Karpas-422 (cell line): ENCODE measurements at regions not wholly inside any gene's neighbourhood (a gene's known extent, or its start where the extent isn't known, plus 50 kb on each side); places are given as distances from the start of the nearest gene placed in this dataset.
A peak's percentile ranks its signal among the peaks of the same experiment; 100 is the strongest.

Experiments
- DNase-seq: peaks from one replicate; pipeline ENCODE4 v3.0.0-alpha.2; 2015
- H2AFZ ChIP-seq: fragments of 200-600 bp; sonication (generic); 2 replicates; pipeline ENCODE4 v1.6.1; 2014; ENCODE audit warnings: antibody characterized with exemption, low read length, mixed read lengths
- H3K27ac ChIP-seq: fragments of 200-600 bp; sonication (generic); 2 replicates; pipeline ENCODE4 v1.5.1; 2014; ENCODE audit warnings: mild to moderate bottlenecking, low read length, moderate library complexity
- H3K27me3 ChIP-seq: fragments of 200-600 bp; sonication (generic); 2 replicates; pipeline ENCODE4 v1.6.1; 2014; ENCODE audit warnings: low read length, mixed read lengths
- H3K36me3 ChIP-seq: fragments of 200-600 bp; sonication (generic); 2 replicates; pipeline ENCODE4 v1.6.1; 2014; ENCODE audit warnings: low read length, mixed read lengths; ENCODE audit not compliant: insufficient read depth
- H3K4me1 ChIP-seq: fragments of 200-600 bp; sonication (generic); 2 replicates; pipeline ENCODE4 v1.6.1; 2014; ENCODE audit warnings: mild to moderate bottlenecking, low read length, mixed read lengths
- H3K4me2 ChIP-seq: fragments of 200-600 bp; sonication (generic); 2 replicates; pipeline ENCODE4 v1.6.1; 2014; ENCODE audit warnings: low read length, low read depth, mild to moderate bottlenecking; ENCODE audit not compliant: poor library complexity, severe bottlenecking
- H3K4me3 ChIP-seq: fragments of 200-600 bp; sonication (generic); 2 replicates; pipeline ENCODE4 v1.5.1; 2014; ENCODE audit warnings: mild to moderate bottlenecking, antibody characterized with exemption, low read length, mixed read lengths
- H3K79me2 ChIP-seq: fragments of 200-600 bp; sonication (generic); 2 replicates; pipeline ENCODE4 v1.6.1; 2014; ENCODE audit warnings: mild to moderate bottlenecking, low read length, mixed read lengths
- H3K9ac ChIP-seq: fragments of 200-600 bp; sonication (generic); 2 replicates; pipeline ENCODE4 v1.6.0; 2014; ENCODE audit warnings: low read length
- H3K9me2 ChIP-seq: fragments of 200-600 bp; sonication (generic), shearing (Covaris generic); replicated peaks from 2 replicates; pipeline ENCODE4 v1.6.0; 2014; ENCODE audit warnings: mild to moderate bottlenecking, low read length, moderate library complexity; ENCODE audit not compliant: insufficient read depth
- H3K9me3 ChIP-seq: fragments of 300-700, 200-600 bp; sonication (generic); 2 replicates; pipeline ENCODE4 v1.6.1; 2014; ENCODE audit warnings: low read length, mixed read lengths
- H4K20me1 ChIP-seq: fragments of 200-600 bp; sonication (generic); 2 replicates; pipeline ENCODE4 v1.6.1; 2014; ENCODE audit warnings: mild to moderate bottlenecking, antibody characterized with exemption, low read length, low read depth; ENCODE audit not compliant: insufficient read depth

DNA sequence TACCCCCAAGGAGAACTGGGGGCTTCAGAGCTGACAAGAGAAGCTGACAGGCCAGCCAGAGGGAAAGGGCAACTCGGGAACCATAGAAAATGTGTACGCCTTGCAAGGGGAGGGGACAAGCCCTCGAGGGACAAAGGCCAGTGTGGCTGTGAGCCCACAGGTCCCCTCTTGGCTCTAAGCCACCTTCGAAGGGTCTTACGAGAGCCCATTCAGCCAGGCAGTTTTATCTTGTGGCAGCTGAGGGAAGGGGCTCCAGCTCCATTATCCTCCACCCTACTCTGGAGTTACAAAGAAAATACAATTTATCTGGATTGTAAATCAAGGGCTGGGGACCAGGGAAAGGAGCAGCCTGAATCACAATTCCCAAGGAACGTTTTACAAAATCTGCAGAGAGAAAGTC lies 159.5 kb upstream of the ZMIZ1 start:
- no peaks in the 10 kb centered on the region for H3K9me3 ChIP-seq
- H4K20me1 ChIP-seq, result no peaks in the 10 kb centered on the region
- H3K4me3 ChIP-seq, result no peak overlapping the region
- H3K4me1 ChIP-seq, result peaks cover 46% of the 10 kb centered on the region
- H2AFZ ChIP-seq, result no peak overlapping the region
- no peak overlapping the region for H3K27ac ChIP-seq
- DNase-seq, result no peak
- H3K4me2 ChIP-seq, result no peak overlapping the region
- no peaks in the 10 kb centered on the region for H3K9me2 ChIP-seq
- no peaks in the 10 kb centered on the region for H3K79me2 ChIP-seq
- no peaks in the 10 kb centered on the region for H3K27me3 ChIP-seq
- H3K36me3 ChIP-seq, result no peaks in the 10 kb centered on the region
- H3K9ac ChIP-seq, result no peak overlapping the region

- Histone ChIP-seq H3K27me3 (no peaks in the 10 kb centered on the region), H3K27ac (no peak overlapping the region), H3K79me2 (no peaks in the 10 kb centered on the region), H3K9me2 (no peaks in the 10 kb centered on the region), H3K9me3 (no peaks in the 10 kb centered on the region), H4K20me1 (no peaks in the 10 kb centered on the region), H2AFZ (no peak overlapping the region), H3K4me1 (peaks cover 54% of the 10 kb centered on the region), H3K4me3 (no peak overlapping the region), H3K4me2 (no peak overlapping the region), H3K9ac (no peak overlapping the region), H3K36me3 (no peaks in the 10 kb centered on the region)
- DNase-seq, result no peak
These were observed 158.7 kb upstream of the ZMIZ1 start for GRCh38 chr10:78910021-78910420.

GRCh38 chr10:78910476-78910875 lies 158.3 kb upstream of the ZMIZ1 start:
- H3K27ac ChIP-seq, result no peak overlapping the region
- no peak overlapping the region for H3K4me2 ChIP-seq
- no peak for DNase-seq
- no peak overlapping the region for H3K4me3 ChIP-seq
- no peaks in the 10 kb centered on the region for H3K36me3 ChIP-seq
- H3K9me3 ChIP-seq, result no peaks in the 10 kb centered on the region
- H3K27me3 ChIP-seq, result no peaks in the 10 kb centered on the region
- no peak overlapping the region for H2AFZ ChIP-seq
- H3K79me2 ChIP-seq, result no peaks in the 10 kb centered on the region
- H4K20me1 ChIP-seq, result no peaks in the 10 kb centered on the region
- H3K9me2 ChIP-seq, result no peaks in the 10 kb centered on the region
- H3K4me1 ChIP-seq, result peaks cover 58% of the 10 kb centered on the region
- H3K9ac ChIP-seq, result no peak overlapping the region

DNA sequence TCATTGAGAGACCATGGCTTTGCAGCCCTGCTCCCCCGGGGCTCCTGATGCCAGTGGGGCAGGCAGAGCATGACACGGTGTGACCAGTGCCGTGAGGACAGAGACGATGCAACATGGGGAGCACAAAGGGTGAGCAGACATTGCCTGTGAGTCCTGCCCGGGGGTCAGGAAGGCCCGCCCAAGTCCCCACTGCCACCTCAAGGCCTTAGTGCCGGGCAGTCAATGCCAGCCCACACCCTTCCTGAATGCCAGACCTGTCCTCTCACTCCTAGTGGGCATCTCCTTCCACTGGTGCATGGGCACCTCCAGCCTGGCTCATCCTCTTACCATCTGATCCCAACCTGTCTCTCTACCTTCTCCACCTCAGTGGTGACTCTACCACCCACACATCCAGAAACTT lies 157.9 kb upstream of the ZMIZ1 start:
- no peaks in the 10 kb centered on the region for H3K27me3 ChIP-seq
- H3K9ac ChIP-seq, result no peak overlapping the region
- no peak overlapping the region for H3K4me3 ChIP-seq
- no peak overlapping the region for H3K4me2 ChIP-seq
- no peaks in the 10 kb centered on the region for H3K9me3 ChIP-seq
- peaks cover 62% of the 10 kb centered on the region for H3K4me1 ChIP-seq
- H3K36me3 ChIP-seq, result no peaks in the 10 kb centered on the region
- H2AFZ ChIP-seq, result no peak overlapping the region
- no peaks in the 10 kb centered on the region for H3K9me2 ChIP-seq
- H3K79me2 ChIP-seq, result no peaks in the 10 kb centered on the region
- DNase-seq, result no peak
- H3K27ac ChIP-seq, result no peak overlapping the region
- H4K20me1 ChIP-seq, result no peaks in the 10 kb centered on the region

DNA sequence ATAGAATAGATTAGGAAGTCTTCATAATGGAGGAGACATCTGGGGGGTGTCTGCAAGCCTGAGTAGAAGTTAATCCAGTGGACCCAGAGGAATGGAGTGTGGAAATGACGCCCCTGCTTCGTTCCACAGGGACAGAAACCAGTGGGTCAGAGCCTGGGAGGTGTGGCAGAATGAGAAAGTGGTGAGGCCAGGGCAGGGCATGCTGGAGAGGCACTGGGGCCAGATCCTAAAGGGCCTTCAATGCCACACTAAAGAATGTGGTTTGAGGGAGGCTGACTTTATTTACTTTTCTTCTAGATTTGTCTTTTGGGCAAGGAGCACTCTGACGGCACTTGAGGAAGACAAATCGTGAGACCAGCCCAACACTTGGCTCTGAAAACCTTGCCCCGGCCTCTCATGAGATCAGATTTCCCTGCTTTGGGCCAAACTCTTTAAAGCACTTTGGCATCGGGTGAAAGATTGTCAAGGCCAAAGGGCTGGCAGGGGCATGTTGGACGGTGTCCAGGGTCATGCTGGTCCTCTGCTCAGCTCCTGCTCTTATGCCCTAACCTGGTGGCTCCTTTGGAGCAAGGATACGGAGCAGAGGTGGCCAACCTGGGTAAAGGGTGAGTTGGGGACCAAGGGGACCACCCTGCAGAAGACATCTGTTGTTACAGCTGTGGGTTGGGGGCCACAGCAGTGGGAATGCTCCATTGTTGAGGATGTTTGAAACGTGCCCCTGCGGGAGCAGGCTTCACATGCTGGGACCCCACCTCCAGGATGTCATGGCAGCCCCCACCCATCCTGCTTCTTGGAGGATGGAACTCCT lies 157.0 kb upstream of the ZMIZ1 start:
- Histone ChIP-seq H3K9ac (peak overlapping the region; percentile 67), H3K4me1 (peaks cover 71% of the 10 kb centered on the region), H3K36me3 (no peaks in the 10 kb centered on the region)

DNA sequence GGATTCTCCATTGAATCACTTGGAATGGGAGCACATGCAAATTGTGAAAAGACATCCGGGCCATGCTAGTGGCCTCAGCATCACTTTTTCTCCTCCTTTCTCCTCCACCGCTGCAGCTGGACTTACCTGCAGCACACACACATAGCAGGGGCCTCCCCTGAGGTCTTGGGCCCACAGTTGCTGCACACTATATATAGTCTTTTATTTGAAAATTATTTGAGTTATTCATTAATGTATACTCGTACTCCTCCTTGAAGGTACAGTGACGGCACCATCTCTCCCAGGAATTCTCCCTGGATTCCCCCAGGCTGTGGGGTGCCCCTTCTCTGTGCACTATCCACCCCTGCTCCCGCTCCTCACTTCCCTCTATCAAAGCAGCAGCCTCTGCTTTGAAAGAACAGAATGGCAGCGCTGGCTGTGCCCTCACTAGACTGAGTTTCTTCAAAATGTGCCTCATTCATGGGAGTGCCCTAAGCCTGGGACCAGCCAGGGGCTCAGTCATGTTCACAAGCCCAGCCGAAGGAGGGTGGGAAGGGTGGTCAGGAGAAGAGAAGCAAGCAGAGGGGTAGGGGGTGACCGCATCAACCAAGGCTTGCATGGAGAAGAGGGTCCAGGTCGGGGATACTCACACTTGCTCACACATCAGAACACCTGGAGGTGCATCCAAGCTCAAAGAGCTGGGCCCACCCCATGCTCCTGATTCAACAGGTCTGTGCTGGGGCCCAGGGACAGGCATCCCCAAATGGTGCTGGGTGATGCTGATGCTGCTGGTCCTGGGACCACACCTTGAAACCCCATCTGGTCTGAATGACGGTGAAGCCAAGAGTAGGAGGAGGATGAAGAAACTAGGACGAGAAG lies 156.2 kb upstream of the ZMIZ1 start:
- H3K36me3 ChIP-seq, result no peaks in the 10 kb centered on the region
- H3K4me3 ChIP-seq, result peak overlapping the region; percentile 41; the same call in 1 of the 2 replicates
- H3K9ac ChIP-seq, result peak overlapping the region; percentile 67
- no peaks in the 10 kb centered on the region for H4K20me1 ChIP-seq
- peak; percentile 60 for DNase-seq
- H3K79me2 ChIP-seq, result no peaks in the 10 kb centered on the region
- no peaks in the 10 kb centered on the region for H3K9me2 ChIP-seq
- peak overlapping the region; percentile 64 for H3K4me2 ChIP-seq
- no peak overlapping the region for H2AFZ ChIP-seq
- peak overlapping the region; percentile 94 for H3K27ac ChIP-seq
- H3K4me1 ChIP-seq, result peaks cover 80% of the 10 kb centered on the region
- H3K27me3 ChIP-seq, result no peaks in the 10 kb centered on the region
- H3K9me3 ChIP-seq, result no peaks in the 10 kb centered on the region

More for the DNA sequence above, 157.0 kb upstream of the ZMIZ1 start:
- DNase-seq, result no peak
- no peak overlapping the region for H2AFZ ChIP-seq
- H3K27me3 ChIP-seq, result no peaks in the 10 kb centered on the region
- no peaks in the 10 kb centered on the region for H3K9me2 ChIP-seq
- H3K4me2 ChIP-seq, result peak overlapping the region; percentile 64
- peak overlapping the region; percentile 94; the same call in 1 of the 2 replicates for H3K27ac ChIP-seq
- no peaks in the 10 kb centered on the region for H3K9me3 ChIP-seq
- H3K79me2 ChIP-seq, result no peaks in the 10 kb centered on the region
- H3K4me3 ChIP-seq, result peak overlapping the region; percentile 41; the same call in 1 of the 2 replicates
- no peaks in the 10 kb centered on the region for H4K20me1 ChIP-seq

- peak overlapping the region; percentile 94 for H3K27ac ChIP-seq
- no peaks in the 10 kb centered on the region for H3K27me3 ChIP-seq
- peak overlapping the region; percentile 67 for H3K9ac ChIP-seq
- H3K9me3 ChIP-seq, result no peaks in the 10 kb centered on the region
- no peak overlapping the region for H2AFZ ChIP-seq
- DNase-seq, result peak; percentile 92
- no peaks in the 10 kb centered on the region for H3K9me2 ChIP-seq
- peaks cover 86% of the 10 kb centered on the region for H3K4me1 ChIP-seq
- H4K20me1 ChIP-seq, result no peaks in the 10 kb centered on the region
- peak overlapping the region; percentile 64 for H3K4me2 ChIP-seq
- peak overlapping the region; percentile 41; the same call in 1 of the 2 replicates for H3K4me3 ChIP-seq
- no peaks in the 10 kb centered on the region for H3K79me2 ChIP-seq
- no peaks in the 10 kb centered on the region for H3K36me3 ChIP-seq
These were observed 155.3 kb upstream of the ZMIZ1 start for GRCh38 chr10:78913219-78914059.
